GM23338 (cell line): ENCODE measurements at regions not wholly inside any gene's neighbourhood (a gene's known extent, or its start where the extent isn't known, plus 50 kb on each side); places are given as distances from the start of the nearest gene placed in this dataset.
A peak's percentile ranks its signal among the peaks of the same experiment; 100 is the strongest.

ENCODE experiments used
- ATAC-seq: fragments of 200-7000 bp; cut with Tn5 transposase; 3 replicates; pipeline ENCODE4 v1.9.1; 2020
- DNase-seq: peaks from one replicate; pipeline ENCODE4 v3.0.0-alpha.2; 2015; ENCODE audit warnings: low spot score
- H2AFZ ChIP-seq: fragments of 200-600 bp; sonication (generic); 2 replicates; pipeline ENCODE4 v1.8.0; 2016; ENCODE audit warnings: antibody characterized with exemption, mild to moderate bottlenecking, moderate library complexity
- H3F3A ChIP-seq: fragments of 200-600 bp; sonication (generic); replicated peaks from 2 replicates; pipeline ENCODE4 v1.8.0; 2017; ENCODE audit warnings: antibody characterized with exemption, mixed run types, low read depth
- H3K27ac ChIP-seq: fragments of 200-600 bp; sonication (generic); 2 replicates; pipeline ENCODE4 v1.6.1; 2016; ENCODE audit warnings: low read depth
- H3K27me3 ChIP-seq: fragments of 200-600 bp; sonication (generic); 2 replicates; pipeline ENCODE4 v1.8.0; 2016; ENCODE audit warnings: mild to moderate bottlenecking, mixed run types, moderate library complexity; ENCODE audit not compliant: insufficient read depth
- H3K36me3 ChIP-seq: fragments of 200-600 bp; sonication (generic); 2 replicates; pipeline ENCODE4 v1.8.0; 2016; ENCODE audit warnings: mild to moderate bottlenecking; ENCODE audit not compliant: insufficient read depth
- H3K4me1 ChIP-seq: fragments of 200-600 bp; sonication (generic); 2 replicates; pipeline ENCODE4 v1.8.0; 2016; ENCODE audit warnings: mild to moderate bottlenecking, moderate library complexity; ENCODE audit not compliant: insufficient read depth
- H3K4me2 ChIP-seq: fragments of 200-600 bp; sonication (generic); 2 replicates; pipeline ENCODE4 v1.7.1; 2017; ENCODE audit warnings: mixed run types
- H3K4me3 ChIP-seq: fragments of 200-600 bp; sonication (generic); 2 replicates; pipeline ENCODE4 v1.6.1; 2016; ENCODE audit warnings: mixed run types
- H3K79me2 ChIP-seq: fragments of 200-600 bp; sonication (generic); replicated peaks from 2 replicates; pipeline ENCODE4 v1.8.0; 2017; ENCODE audit warnings: mild to moderate bottlenecking; ENCODE audit not compliant: insufficient read depth
- H3K9me2 ChIP-seq: fragments of 200-600 bp; sonication (generic); 2 replicates; pipeline ENCODE4 v1.8.0; 2017; ENCODE audit not compliant: insufficient read depth
- H4K20me1 ChIP-seq: fragments of 200-600 bp; sonication (generic); replicated peaks from 2 replicates; pipeline ENCODE4 v1.8.0; 2017; ENCODE audit warnings: mild to moderate bottlenecking; ENCODE audit not compliant: insufficient read depth
- H3K27ac Mint-ChIP-seq: 2 replicates; pipeline ENCODE4 v1.8.0; 2020; ENCODE audit warnings: inconsistent platforms, mild to moderate bottlenecking, moderate library complexity, mixed read lengths
- H3K27me3 Mint-ChIP-seq: 3 replicates; pipeline ENCODE4 v1.8.0; 2022; ENCODE audit warnings: low read depth, mild to moderate bottlenecking, moderate library complexity, mixed read lengths, inconsistent platforms; ENCODE audit not compliant: insufficient read depth, poor library complexity
- H3K36me3 Mint-ChIP-seq: 3 replicates; pipeline ENCODE4 v1.8.0; 2021; ENCODE audit warnings: low read depth, mild to moderate bottlenecking, inconsistent platforms, moderate library complexity, mixed read lengths
- H3K4me1 Mint-ChIP-seq: 3 replicates; pipeline ENCODE4 v1.8.0; 2020; ENCODE audit warnings: mild to moderate bottlenecking, inconsistent platforms, mixed read lengths
- H3K4me3 Mint-ChIP-seq: 3 replicates; pipeline ENCODE4 v1.8.0; 2021; ENCODE audit warnings: moderate library complexity, mild to moderate bottlenecking, inconsistent platforms, mixed read lengths
- H3K9me3 Mint-ChIP-seq: 3 replicates; pipeline ENCODE4 v1.8.0; 2020; ENCODE audit warnings: moderate library complexity, mild to moderate bottlenecking, inconsistent platforms, mixed read lengths
- EZH2 ChIP-seq: fragments of 200-600 bp; sonication (generic); IDR thresholded peaks from one replicate; pipeline ENCODE4 v1.8.0; 2017; ENCODE audit warnings: antibody characterized with exemption, mild to moderate bottlenecking, low read depth; ENCODE audit not compliant: unreplicated experiment
- EZH2phosphoT487 ChIP-seq: fragments of 200-600 bp; sonication (generic); IDR thresholded peaks from one replicate; pipeline ENCODE4 v1.8.1; 2018; ENCODE audit warnings: antibody characterized with exemption; ENCODE audit not compliant: unreplicated experiment
- JUNB ChIP-seq: IDR thresholded peaks from one replicate; pipeline ENCODE4 v1.6.1; 2016; ENCODE audit warnings: antibody characterized with exemption; ENCODE audit not compliant: unreplicated experiment
- NANOG ChIP-seq: IDR thresholded peaks from 2 replicates; pipeline ENCODE4 v1.6.1; 2016; ENCODE audit warnings: antibody characterized with exemption, borderline replicate concordance
- STAT1 ChIP-seq: IDR thresholded peaks from one replicate; pipeline ENCODE4 v1.6.1; 2016; ENCODE audit warnings: antibody characterized with exemption; ENCODE audit not compliant: unreplicated experiment
- ZNF114 ChIP-seq: fragments of 250-450 bp; sonication (Bioruptor Pico); IDR thresholded peaks from 2 replicates; pipeline ENCODE4 v1.5.0; 2020; ENCODE audit warnings: mild to moderate bottlenecking, moderate library complexity
- ZNF331 ChIP-seq: fragments of 250-450 bp; sonication (Bioruptor Pico); IDR thresholded peaks from 2 replicates; pipeline ENCODE4 v1.5.0; 2020; ENCODE audit warnings: low read depth, mild to moderate bottlenecking, moderate library complexity
- TF ChIP-seq, protein P1 (sequence below): fragments of 250-450 bp; sonication (Bioruptor Pico); IDR thresholded peaks from 2 replicates; pipeline ENCODE4 v1.5.0; 2020; ENCODE audit warnings: mild to moderate bottlenecking, moderate library complexity
- TF ChIP-seq, protein P2 (sequence below): IDR thresholded peaks from one replicate; pipeline ENCODE4 v1.6.1; 2018; ENCODE audit warnings: antibody characterized with exemption; ENCODE audit not compliant: unreplicated experiment
- TF ChIP-seq, protein P3 (sequence below), 2 experiments: fragments of 200-600 bp in 1 of 2; sonication (generic) in 1 of 2; conservative IDR thresholded peaks; 2 replicates each; pipeline versions ENCODE4 v1.5.1 to v1.6.1; 2016 to 2017; ENCODE audit warnings: antibody characterized with exemption in 2 of 2, low read depth in 2 of 2, mild to moderate bottlenecking in 2 of 2, moderate library complexity in 1 of 2

DNA sequence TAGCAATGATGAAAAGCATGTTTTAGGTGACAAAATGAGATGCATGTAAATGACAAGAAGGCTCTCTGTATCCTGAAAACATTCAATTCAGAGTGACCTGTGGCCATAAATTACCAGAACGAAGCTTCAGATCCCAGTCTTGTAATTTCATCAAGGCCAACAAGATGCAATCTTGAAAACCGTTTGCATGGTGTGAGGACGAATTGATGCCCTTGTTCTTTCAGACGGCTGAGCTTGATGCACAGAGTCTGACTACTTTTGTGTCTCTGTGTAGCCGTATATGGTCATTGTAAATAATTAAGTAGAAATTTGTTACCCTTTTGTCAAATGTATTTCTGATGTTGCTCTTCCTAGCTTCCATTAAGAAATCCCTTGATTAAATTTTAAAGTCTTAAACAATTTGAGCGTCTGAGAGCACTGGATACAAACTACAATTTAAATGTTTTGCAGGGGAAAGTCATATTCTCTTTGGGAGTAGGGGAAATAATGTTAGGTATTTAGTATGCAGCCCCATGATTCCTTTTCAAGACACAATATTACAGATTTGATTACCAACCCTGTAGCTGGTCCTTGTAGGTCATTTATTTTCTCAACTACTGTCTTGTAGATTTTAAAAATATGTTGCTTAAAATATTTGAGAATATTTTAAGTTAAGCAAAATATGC lies 125.8 kb upstream of the PCDH9 start:
- Histone ChIP-seq H3K36me3 (no peaks in the 10 kb centered on the region), H3K79me2 (no peaks in the 10 kb centered on the region), H3K4me1 (no peaks in the 10 kb centered on the region), H3K4me3 (no peak overlapping the region), H4K20me1 (no peaks in the 10 kb centered on the region), H3K4me2 (no peak overlapping the region), H3K9me2 (peaks cover under 1% of the 10 kb centered on the region; the same call in 1 of the 2 replicates), H3F3A (no peaks in the 10 kb centered on the region), H3K27ac (no peak overlapping the region), H3K27me3 (no peaks in the 10 kb centered on the region), H2AFZ (peak overlapping the region; percentile 78; the same call in 1 of the 2 replicates)
- DNase-seq (no peak), ATAC-seq (no peak)
- H3K4me1 Mint-ChIP-seq, result no peaks in the 10 kb centered on the region
- H3K36me3 Mint-ChIP-seq, result no peaks in the 10 kb centered on the region
- TF ChIP-seq, protein P1, sequence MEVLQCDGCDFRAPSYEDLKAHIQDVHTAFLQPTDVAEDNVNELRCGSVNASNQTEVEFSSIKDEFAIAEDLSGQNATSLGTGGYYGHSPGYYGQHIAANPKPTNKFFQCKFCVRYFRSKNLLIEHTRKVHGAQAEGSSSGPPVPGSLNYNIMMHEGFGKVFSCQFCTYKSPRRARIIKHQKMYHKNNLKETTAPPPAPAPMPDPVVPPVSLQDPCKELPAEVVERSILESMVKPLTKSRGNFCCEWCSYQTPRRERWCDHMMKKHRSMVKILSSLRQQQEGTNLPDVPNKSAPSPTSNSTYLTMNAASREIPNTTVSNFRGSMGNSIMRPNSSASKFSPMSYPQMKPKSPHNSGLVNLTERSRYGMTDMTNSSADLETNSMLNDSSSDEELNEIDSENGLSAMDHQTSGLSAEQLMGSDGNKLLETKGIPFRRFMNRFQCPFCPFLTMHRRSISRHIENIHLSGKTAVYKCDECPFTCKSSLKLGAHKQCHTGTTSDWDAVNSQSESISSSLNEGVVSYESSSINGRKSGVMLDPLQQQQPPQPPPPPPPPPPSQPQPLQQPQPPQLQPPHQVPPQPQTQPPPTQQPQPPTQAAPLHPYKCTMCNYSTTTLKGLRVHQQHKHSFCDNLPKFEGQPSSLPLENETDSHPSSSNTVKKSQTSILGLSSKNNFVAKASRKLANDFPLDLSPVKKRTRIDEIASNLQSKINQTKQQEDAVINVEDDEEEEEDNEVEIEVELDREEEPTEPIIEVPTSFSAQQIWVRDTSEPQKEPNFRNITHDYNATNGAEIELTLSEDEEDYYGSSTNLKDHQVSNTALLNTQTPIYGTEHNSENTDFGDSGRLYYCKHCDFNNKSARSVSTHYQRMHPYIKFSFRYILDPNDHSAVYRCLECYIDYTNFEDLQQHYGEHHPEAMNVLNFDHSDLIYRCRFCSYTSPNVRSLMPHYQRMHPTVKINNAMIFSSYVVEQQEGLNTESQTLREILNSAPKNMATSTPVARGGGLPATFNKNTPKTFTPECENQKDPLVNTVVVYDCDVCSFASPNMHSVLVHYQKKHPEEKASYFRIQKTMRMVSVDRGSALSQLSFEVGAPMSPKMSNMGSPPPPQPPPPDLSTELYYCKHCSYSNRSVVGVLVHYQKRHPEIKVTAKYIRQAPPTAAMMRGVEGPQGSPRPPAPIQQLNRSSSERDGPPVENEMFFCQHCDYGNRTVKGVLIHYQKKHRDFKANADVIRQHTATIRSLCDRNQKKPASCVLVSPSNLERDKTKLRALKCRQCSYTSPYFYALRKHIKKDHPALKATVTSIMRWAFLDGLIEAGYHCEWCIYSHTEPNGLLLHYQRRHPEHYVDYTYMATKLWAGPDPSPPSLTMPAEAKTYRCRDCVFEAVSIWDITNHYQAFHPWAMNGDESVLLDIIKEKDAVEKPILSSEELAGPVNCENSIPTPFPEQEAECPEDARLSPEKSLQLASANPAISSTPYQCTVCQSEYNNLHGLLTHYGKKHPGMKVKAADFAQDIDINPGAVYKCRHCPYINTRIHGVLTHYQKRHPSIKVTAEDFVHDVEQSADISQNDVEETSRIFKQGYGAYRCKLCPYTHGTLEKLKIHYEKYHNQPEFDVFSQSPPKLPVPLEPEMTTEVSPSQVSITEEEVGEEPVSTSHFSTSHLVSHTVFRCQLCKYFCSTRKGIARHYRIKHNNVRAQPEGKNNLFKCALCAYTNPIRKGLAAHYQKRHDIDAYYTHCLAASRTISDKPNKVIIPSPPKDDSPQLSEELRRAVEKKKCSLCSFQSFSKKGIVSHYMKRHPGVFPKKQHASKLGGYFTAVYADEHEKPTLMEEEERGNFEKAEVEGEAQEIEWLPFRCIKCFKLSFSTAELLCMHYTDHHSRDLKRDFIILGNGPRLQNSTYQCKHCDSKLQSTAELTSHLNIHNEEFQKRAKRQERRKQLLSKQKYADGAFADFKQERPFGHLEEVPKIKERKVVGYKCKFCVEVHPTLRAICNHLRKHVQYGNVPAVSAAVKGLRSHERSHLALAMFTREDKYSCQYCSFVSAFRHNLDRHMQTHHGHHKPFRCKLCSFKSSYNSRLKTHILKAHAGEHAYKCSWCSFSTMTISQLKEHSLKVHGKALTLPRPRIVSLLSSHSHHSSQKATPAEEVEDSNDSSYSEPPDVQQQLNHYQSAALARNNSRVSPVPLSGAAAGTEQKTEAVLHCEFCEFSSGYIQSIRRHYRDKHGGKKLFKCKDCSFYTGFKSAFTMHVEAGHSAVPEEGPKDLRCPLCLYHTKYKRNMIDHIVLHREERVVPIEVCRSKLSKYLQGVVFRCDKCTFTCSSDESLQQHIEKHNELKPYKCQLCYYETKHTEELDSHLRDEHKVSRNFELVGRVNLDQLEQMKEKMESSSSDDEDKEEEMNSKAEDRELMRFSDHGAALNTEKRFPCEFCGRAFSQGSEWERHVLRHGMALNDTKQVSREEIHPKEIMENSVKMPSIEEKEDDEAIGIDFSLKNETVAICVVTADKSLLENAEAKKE (CRISPR knock-in tag), result no peak
- TF ChIP-seq ZNF331 (no peak), ZNF114 (no peak)
- H3K4me3 Mint-ChIP-seq, result no peak overlapping the region
- H3K27me3 Mint-ChIP-seq, result no peaks in the 10 kb centered on the region
- H3K9me3 Mint-ChIP-seq, result no peaks in the 10 kb centered on the region
- H3K27ac Mint-ChIP-seq, result peak overlapping the region; percentile 75; the same call in 1 of the 2 replicates

DNA sequence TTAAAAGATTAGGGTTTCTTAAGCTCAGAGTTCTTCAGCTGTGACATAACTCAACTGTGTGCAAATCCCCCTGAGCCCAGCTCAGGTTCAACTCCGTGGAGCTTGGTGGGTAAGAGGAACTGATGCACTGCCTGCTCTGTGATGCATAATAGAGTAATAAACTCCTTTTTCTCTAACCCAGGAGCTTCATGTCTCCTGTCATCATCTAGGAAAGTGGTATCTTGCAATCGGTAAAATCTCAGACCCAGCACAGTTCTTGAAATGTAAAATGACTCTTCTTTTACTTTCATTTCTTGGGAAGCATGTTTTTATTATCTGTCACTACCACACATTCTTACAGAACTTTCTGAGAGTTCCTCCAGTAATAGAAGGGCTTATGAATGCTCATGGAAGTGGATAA lies 123.8 kb upstream of the PCDH9 start:
- peaks cover 7% of the 10 kb centered on the region for H3K9me2 ChIP-seq
- H2AFZ ChIP-seq, result peak overlapping the region; percentile 25; the same call in 1 of the 2 replicates
- no peaks in the 10 kb centered on the region for H3K36me3 ChIP-seq
- DNase-seq (no peak), ATAC-seq (no peak)
- Mint-ChIP-seq H3K36me3 (no peaks in the 10 kb centered on the region), H3K4me1 (no peaks in the 10 kb centered on the region), H3K4me3 (no peak overlapping the region), H3K27ac (no peak overlapping the region), H3K27me3 (peaks cover 6% of the 10 kb centered on the region), H3K9me3 (no peaks in the 10 kb centered on the region)
- H3K4me2 ChIP-seq, result no peak overlapping the region
- H4K20me1 ChIP-seq, result no peaks in the 10 kb centered on the region
- H3F3A ChIP-seq, result no peaks in the 10 kb centered on the region
- no peaks in the 10 kb centered on the region for H3K27me3 ChIP-seq
- no peaks in the 10 kb centered on the region for H3K79me2 ChIP-seq
- no peak overlapping the region for H3K4me3 ChIP-seq
- no peak overlapping the region for H3K27ac ChIP-seq
- H3K4me1 ChIP-seq, result no peaks in the 10 kb centered on the region
- no peak for TF ChIP-seq JUNB
- TF ChIP-seq NANOG, result no peak
- TF ChIP-seq EZH2, result no peak
- TF ChIP-seq ZNF331, result no peak
- TF ChIP-seq, protein P2, sequence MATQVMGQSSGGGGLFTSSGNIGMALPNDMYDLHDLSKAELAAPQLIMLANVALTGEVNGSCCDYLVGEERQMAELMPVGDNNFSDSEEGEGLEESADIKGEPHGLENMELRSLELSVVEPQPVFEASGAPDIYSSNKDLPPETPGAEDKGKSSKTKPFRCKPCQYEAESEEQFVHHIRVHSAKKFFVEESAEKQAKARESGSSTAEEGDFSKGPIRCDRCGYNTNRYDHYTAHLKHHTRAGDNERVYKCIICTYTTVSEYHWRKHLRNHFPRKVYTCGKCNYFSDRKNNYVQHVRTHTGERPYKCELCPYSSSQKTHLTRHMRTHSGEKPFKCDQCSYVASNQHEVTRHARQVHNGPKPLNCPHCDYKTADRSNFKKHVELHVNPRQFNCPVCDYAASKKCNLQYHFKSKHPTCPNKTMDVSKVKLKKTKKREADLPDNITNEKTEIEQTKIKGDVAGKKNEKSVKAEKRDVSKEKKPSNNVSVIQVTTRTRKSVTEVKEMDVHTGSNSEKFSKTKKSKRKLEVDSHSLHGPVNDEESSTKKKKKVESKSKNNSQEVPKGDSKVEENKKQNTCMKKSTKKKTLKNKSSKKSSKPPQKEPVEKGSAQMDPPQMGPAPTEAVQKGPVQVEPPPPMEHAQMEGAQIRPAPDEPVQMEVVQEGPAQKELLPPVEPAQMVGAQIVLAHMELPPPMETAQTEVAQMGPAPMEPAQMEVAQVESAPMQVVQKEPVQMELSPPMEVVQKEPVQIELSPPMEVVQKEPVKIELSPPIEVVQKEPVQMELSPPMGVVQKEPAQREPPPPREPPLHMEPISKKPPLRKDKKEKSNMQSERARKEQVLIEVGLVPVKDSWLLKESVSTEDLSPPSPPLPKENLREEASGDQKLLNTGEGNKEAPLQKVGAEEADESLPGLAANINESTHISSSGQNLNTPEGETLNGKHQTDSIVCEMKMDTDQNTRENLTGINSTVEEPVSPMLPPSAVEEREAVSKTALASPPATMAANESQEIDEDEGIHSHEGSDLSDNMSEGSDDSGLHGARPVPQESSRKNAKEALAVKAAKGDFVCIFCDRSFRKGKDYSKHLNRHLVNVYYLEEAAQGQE, result no peak
- no peak for TF ChIP-seq EZH2phosphoT487
- no peak for TF ChIP-seq ZNF114
- TF ChIP-seq STAT1, result no peak
- TF ChIP-seq, protein P3, sequence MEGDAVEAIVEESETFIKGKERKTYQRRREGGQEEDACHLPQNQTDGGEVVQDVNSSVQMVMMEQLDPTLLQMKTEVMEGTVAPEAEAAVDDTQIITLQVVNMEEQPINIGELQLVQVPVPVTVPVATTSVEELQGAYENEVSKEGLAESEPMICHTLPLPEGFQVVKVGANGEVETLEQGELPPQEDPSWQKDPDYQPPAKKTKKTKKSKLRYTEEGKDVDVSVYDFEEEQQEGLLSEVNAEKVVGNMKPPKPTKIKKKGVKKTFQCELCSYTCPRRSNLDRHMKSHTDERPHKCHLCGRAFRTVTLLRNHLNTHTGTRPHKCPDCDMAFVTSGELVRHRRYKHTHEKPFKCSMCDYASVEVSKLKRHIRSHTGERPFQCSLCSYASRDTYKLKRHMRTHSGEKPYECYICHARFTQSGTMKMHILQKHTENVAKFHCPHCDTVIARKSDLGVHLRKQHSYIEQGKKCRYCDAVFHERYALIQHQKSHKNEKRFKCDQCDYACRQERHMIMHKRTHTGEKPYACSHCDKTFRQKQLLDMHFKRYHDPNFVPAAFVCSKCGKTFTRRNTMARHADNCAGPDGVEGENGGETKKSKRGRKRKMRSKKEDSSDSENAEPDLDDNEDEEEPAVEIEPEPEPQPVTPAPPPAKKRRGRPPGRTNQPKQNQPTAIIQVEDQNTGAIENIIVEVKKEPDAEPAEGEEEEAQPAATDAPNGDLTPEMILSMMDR (conservative IDR thresholded peaks at IDR 0.05; ENCODE audit: low read depth in 2 of 2), result no peak
